ENCODE measurements at regions not wholly inside any gene's neighbourhood (a gene's known extent, or its start where the extent isn't known, plus 50 kb on each side); places are given as distances from the start of the nearest gene placed in this dataset.

GRCh38 chr2:215728504-215729065 lies 284.8 kb downstream of the MREG start:
- H3K36me3 Mint-ChIP-seq (ENCODE audit: low read depth), result no peaks in the 10 kb centered on the region

GRCh38 chr2:215727507-215728503 lies 285.5 kb downstream of the MREG start:
- H3K36me3 Mint-ChIP-seq (ENCODE audit: low read depth), result no peaks in the 10 kb centered on the region
- TF ChIP-seq CTCF (IDR thresholded peaks at IDR 0.05), result no peak
- DNase-seq, result no peak
- H3K9me3 Mint-ChIP-seq, result peaks cover 2% of the 10 kb centered on the region
- H3K27ac Mint-ChIP-seq, result no peak overlapping the region
- H3K4me1 Mint-ChIP-seq, result no peaks in the 10 kb centered on the region
- H3K4me3 Mint-ChIP-seq, result no peak overlapping the region
- no peaks in the 10 kb centered on the region for H3K27me3 Mint-ChIP-seq (ENCODE audit: low read depth, poor library complexity)

More at GRCh38 chr2:215728504-215729065, 284.8 kb downstream of the MREG start:
- TF ChIP-seq CTCF (IDR thresholded peaks at IDR 0.05), result no peak
- H3K27ac Mint-ChIP-seq, result no peak overlapping the region
- no peak for DNase-seq
- H3K27me3 Mint-ChIP-seq (ENCODE audit: low read depth, poor library complexity), result no peaks in the 10 kb centered on the region
- H3K9me3 Mint-ChIP-seq, result peaks cover 5% of the 10 kb centered on the region
- no peak overlapping the region for H3K4me3 Mint-ChIP-seq
- no peaks in the 10 kb centered on the region for H3K4me1 Mint-ChIP-seq

- DNase-seq, result no peak
- no peak for TF ChIP-seq CTCF (IDR thresholded peaks at IDR 0.05)
- Mint-ChIP-seq H3K4me1 (no peaks in the 10 kb centered on the region), H3K36me3 (ENCODE audit: low read depth) (no peaks in the 10 kb centered on the region), H3K9me3 (no peaks in the 10 kb centered on the region), H3K4me3 (no peak overlapping the region), H3K27ac (no peak overlapping the region), H3K27me3 (ENCODE audit: low read depth, poor library complexity) (no peaks in the 10 kb centered on the region)
These were observed 287.3 kb downstream of the MREG start for GRCh38 chr2:215726070-215726469.

GRCh38 chr2:215724146-215724545 lies 288.3 kb upstream of the FN1 start:
- Mint-ChIP-seq H3K36me3 (ENCODE audit: low read depth) (no peaks in the 10 kb centered on the region), H3K4me3 (no peak overlapping the region), H3K9me3 (no peaks in the 10 kb centered on the region), H3K27ac (no peak overlapping the region), H3K27me3 (ENCODE audit: low read depth, poor library complexity) (no peaks in the 10 kb centered on the region), H3K4me1 (peaks cover 8% of the 10 kb centered on the region)
- no peak for DNase-seq
- TF ChIP-seq CTCF (IDR thresholded peaks at IDR 0.05), result no peak

GRCh38 chr2:215723631-215724011 lies 287.8 kb upstream of the FN1 start:
- TF ChIP-seq CTCF (IDR thresholded peaks at IDR 0.05), result no peak
- H3K9me3 Mint-ChIP-seq, result no peaks in the 10 kb centered on the region
- no peak overlapping the region for H3K4me3 Mint-ChIP-seq
- no peaks in the 10 kb centered on the region for H3K27me3 Mint-ChIP-seq (ENCODE audit: low read depth, poor library complexity)
- H3K27ac Mint-ChIP-seq, result no peak overlapping the region
- peaks cover 13% of the 10 kb centered on the region for H3K4me1 Mint-ChIP-seq
- H3K36me3 Mint-ChIP-seq (ENCODE audit: low read depth), result no peaks in the 10 kb centered on the region
- no peak for DNase-seq

Data from nephron progenitor cell (in vitro differentiated cells).